Ovary (tissue), 7 donors: ENCODE measurements at regions not wholly inside any gene's neighbourhood (a gene's known extent, or its start where the extent isn't known, plus 50 kb on each side); places are given as distances from the start of the nearest gene placed in this dataset.

ENCODE experiments used
- DNase-seq, 5 donors: peaks; one replicate each; pipeline ENCODE4 v3.0.0-alpha.2; 2019 to 2020
- H3K27ac ChIP-seq, 2 donors: fragments of 200-600 bp; one replicate each; pipeline versions ENCODE4 v1.5.1 to v1.8.0; 2019 to 2022
- H3K27me3 ChIP-seq: fragments of 200-600 bp; one replicate; pipeline ENCODE4 v1.8.0; 2022
- H3K36me3 ChIP-seq: fragments of 200-600 bp; sonication (generic); one replicate; pipeline ENCODE4 v1.5.1; 2019
- H3K4me1 ChIP-seq: one replicate; pipeline ENCODE4 v1.8.1; 2013; ENCODE audit warnings: mild to moderate bottlenecking, moderate library complexity; ENCODE audit not compliant: insufficient read depth
- H3K4me3 ChIP-seq: fragments of 200-600 bp; sonication (generic); one replicate; pipeline ENCODE4 v1.5.1; 2017
- H3K9me3 ChIP-seq, 2 donors: fragments of 200-600 bp in 1 of 2; sonication (generic) in 1 of 2; one replicate each; pipeline versions ENCODE4 v1.5.1 to v1.8.1; 2013 to 2019; ENCODE audit warnings: mild to moderate bottlenecking in 1 of 2, moderate library complexity in 1 of 2
- CTCF ChIP-seq, 3 donors: fragments of 450-650 bp in 2 of 3; fragments of 200-600 bp in 1 of 3; IDR thresholded peaks; one replicate each; pipeline versions ENCODE4 v1.5.1 to v1.8.0; 2016 to 2022; ENCODE audit warnings: antibody characterized with exemption in 3 of 3, mild to moderate bottlenecking in 1 of 3
- EP300 ChIP-seq: sonication (generic); formaldehyde crosslinking; IDR thresholded peaks from one replicate; pipeline ENCODE4 v1.6.1; 2017; ENCODE audit warnings: antibody characterized with exemption
- POLR2A ChIP-seq: fragments of 450-650 bp; IDR thresholded peaks from one replicate; pipeline ENCODE4 v1.6.1; 2017; ENCODE audit warnings: antibody characterized with exemption, mild to moderate bottlenecking, moderate library complexity
- WGBS, 3 donors: extraction: QIAGEN DNeasy Blood & Tissue Kit in 1 of 3; methylation state at CpG; one replicate each; pipeline versions ENCODE4 v1.1.5 to v1.1.7; 2013 to 2017; 5-methylcytosine and 5-hydroxymethylcytosine counted together
- intact Hi-C, 4 donors: fragments of 100-400 bp; cut with DNase I; formaldehyde crosslinking; loops; one replicate each; pipeline versions ENCODE4 v1.11.0 to v1.15.1; 2022 to 2023
- donor health status: DM: no; HTN: no; CAD: no; lungs with moderate emphysema.
- donor health status: DM: no; HTN: no; CAD: no.
- donor health status: Bipolar disorder and iron deficiency.
- donor health status: DM: no; HTN: no; CAD: no.
- donor health status: DM: yes; HTN: yes; CAD: no.

- intact Hi-C loops, result no loop called here
- WGBS, 3 donors, result 86 to 93% (median 89%) methylated on average over 2 of the region's 2 CpGs
- TF ChIP-seq EP300 (no peak), CTCF (IDR thresholded peaks at IDR 0.05) (no peak), POLR2A (no peak)
- Histone ChIP-seq H3K27me3 (no peaks in the 10 kb centered on the region), H3K4me3 (no peak overlapping the region), H3K36me3 (no peaks in the 10 kb centered on the region), H3K9me3 (no peaks in the 10 kb centered on the region), H3K27ac (no peak overlapping the region), H3K4me1 (no peaks in the 10 kb centered on the region)
- DNase-seq, result no peak
Observed at GRCh38 chr11:15575409-15575808, 460.7 kb downstream of the INSC start.

DNA sequence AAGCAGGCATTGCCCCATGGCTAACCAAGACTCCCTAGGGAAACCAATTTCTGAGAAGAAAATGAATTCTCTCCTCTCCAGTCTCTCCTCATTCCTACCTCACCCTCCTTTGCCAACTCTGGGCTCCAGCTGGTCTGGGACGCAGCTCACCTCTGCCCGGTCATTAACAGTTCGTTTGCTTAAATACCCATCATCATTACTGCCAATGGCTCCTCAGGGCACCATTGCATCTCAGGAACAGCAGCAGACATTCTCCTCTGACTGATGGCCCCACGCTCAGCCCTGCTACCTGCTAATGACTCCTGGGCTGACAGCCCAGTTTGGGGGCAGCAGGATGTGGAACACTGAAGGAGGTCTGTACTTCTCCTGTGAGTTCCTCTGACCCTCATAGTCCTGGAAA, 462.0 kb downstream of the INSC start:
- no peaks in the 10 kb centered on the region for H3K4me1 ChIP-seq
- H3K27me3 ChIP-seq, result no peaks in the 10 kb centered on the region
- H3K9me3 ChIP-seq, result no peaks in the 10 kb centered on the region
- no peak overlapping the region for H3K4me3 ChIP-seq
- WGBS, 3 donors, result 78 to 81% (median 79%) methylated on average over 4 of the region's 4 CpGs
- no peak for TF ChIP-seq CTCF (IDR thresholded peaks at IDR 0.05)
- TF ChIP-seq POLR2A, result no peak
- TF ChIP-seq EP300, result no peak
- no peak for DNase-seq
- H3K27ac ChIP-seq, result no peak overlapping the region
- intact Hi-C loops, result no loop called here
- no peaks in the 10 kb centered on the region for H3K36me3 ChIP-seq

DNA sequence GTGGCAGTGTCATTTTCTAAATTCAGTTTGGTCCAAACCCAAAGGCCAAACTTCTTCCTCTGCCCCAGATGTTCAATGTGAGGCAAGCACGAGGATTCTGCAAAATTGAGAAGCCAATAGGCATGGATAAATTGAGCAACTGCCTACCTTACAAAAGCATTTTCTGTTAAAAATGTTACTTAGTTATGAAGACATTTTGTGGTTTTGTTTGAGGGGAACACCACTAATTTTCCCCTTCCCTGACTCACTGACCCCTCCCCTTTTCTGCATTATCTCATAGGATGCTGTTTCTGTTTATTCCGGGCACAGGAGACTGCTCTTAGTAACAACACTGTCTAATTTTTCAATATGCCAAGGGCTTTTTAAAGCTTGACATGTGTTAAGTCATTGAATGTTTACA, 462.8 kb downstream of the INSC start:
- Histone ChIP-seq H3K9me3 (no peaks in the 10 kb centered on the region), H3K4me3 (no peak overlapping the region), H3K27ac (no peak overlapping the region), H3K36me3 (no peaks in the 10 kb centered on the region), H3K4me1 (no peaks in the 10 kb centered on the region), H3K27me3 (no peaks in the 10 kb centered on the region)
- 54 to 61% (median 55%) methylated on average over 2 of the region's 2 CpGs for WGBS, 3 donors
- intact Hi-C loops, result no loop called here
- TF ChIP-seq EP300, result no peak
- no peak for TF ChIP-seq POLR2A
- no peak for TF ChIP-seq CTCF (IDR thresholded peaks at IDR 0.05)
- DNase-seq, result no peak

DNA sequence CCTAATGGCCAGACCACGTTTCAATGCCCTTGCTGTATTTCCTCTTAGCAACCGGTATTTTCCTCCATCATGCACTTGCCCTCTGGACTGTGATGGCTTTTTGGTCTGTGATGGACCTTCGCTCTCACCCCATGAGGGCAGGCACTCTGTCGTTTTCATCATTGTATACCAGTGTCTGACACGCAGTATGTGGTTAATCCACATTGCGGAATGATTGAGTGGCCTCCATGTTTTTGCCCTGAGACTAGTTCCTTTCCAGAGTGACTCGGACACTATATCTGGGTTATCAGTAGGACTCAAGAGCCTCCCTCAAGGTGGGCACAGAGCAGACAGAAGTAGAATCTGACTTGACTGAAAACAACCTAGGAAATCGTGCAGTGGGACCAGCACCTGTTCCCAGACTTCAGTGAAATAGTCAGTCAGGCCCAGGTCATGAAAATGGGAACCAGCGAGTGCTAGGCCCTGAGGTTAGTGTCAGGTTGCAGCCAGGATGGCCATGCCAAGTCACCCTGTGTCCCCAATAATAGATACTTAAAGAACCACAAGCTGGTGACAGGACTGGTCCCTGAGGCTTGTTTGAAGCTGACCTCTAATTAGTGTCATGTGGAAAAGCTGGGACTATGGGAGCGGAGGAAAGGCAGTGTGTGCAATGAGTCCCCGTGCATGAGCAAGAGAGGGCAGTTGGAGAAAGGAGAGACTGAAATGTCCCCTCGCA, 464.7 kb downstream of the INSC start:
- H3K27ac ChIP-seq, result no peak overlapping the region
- DNase-seq, result no peak
- no peaks in the 10 kb centered on the region for H3K36me3 ChIP-seq
- H3K4me3 ChIP-seq, result no peak overlapping the region
- no peaks in the 10 kb centered on the region for H3K27me3 ChIP-seq
- no peak for TF ChIP-seq POLR2A
- no peak for TF ChIP-seq CTCF (IDR thresholded peaks at IDR 0.05)
- TF ChIP-seq EP300, result no peak
- WGBS, 3 donors, result 87 to 91% (median 90%) methylated on average over 12 of the region's 12 CpGs
- no peaks in the 10 kb centered on the region for H3K9me3 ChIP-seq
- intact Hi-C loops, result no loop called here
- H3K4me1 ChIP-seq, result no peaks in the 10 kb centered on the region
